Naive B cell (primary cell): ENCODE measurements at regions not wholly inside any gene's neighbourhood (a gene's known extent, or its start where the extent isn't known, plus 50 kb on each side); places are given as distances from the start of the nearest gene placed in this dataset.

ENCODE experiments used
- ATAC-seq, 2 donors: fragments of 150-1000 bp; cut with Tn5 transposase; 2 replicates each; pipeline ENCODE4 v1.10.0; 2021; ENCODE audit warnings: low read depth in 2 of 2, mild to moderate bottlenecking in 2 of 2, moderate library complexity in 2 of 2
- DNase-seq: peaks from one replicate; pipeline ENCODE4 v3.0.0; 2022
- H3K27ac Mint-ChIP-seq, 6 donors: one replicate each; pipeline ENCODE4 v1.8.0; 2020 to 2022; ENCODE audit warnings: mild to moderate bottlenecking in 6 of 6, mixed read lengths in 6 of 6, moderate library complexity in 5 of 6, inconsistent platforms in 2 of 6
- H3K27me3 Mint-ChIP-seq, 3 donors: one replicate each; pipeline ENCODE4 v1.8.0; 2021 to 2022; ENCODE audit warnings: mixed read lengths in 3 of 3, mild to moderate bottlenecking in 1 of 3
- H3K36me3 Mint-ChIP-seq, 2 donors: one replicate each; pipeline ENCODE4 v1.8.0; 2020 to 2022; ENCODE audit warnings: mixed read lengths in 2 of 2, inconsistent platforms in 1 of 2, mild to moderate bottlenecking in 1 of 2
- H3K4me1 Mint-ChIP-seq, 3 donors: one replicate each; pipeline ENCODE4 v1.8.0; 2020 to 2022; ENCODE audit warnings: mixed read lengths in 3 of 3, inconsistent platforms in 1 of 3, mild to moderate bottlenecking in 1 of 3, moderate library complexity in 1 of 3
- H3K4me3 Mint-ChIP-seq, 8 donors: one replicate each; pipeline ENCODE4 v1.8.0; 2020 to 2022; ENCODE audit warnings: mild to moderate bottlenecking in 8 of 8, mixed read lengths in 8 of 8, moderate library complexity in 8 of 8, inconsistent platforms in 2 of 8
- H3K9me3 Mint-ChIP-seq, 7 donors: one replicate each; pipeline ENCODE4 v1.8.0; 2020 to 2022; ENCODE audit warnings: mixed read lengths in 7 of 7, mild to moderate bottlenecking in 5 of 7, inconsistent platforms in 2 of 7, moderate library complexity in 1 of 7

DNA sequence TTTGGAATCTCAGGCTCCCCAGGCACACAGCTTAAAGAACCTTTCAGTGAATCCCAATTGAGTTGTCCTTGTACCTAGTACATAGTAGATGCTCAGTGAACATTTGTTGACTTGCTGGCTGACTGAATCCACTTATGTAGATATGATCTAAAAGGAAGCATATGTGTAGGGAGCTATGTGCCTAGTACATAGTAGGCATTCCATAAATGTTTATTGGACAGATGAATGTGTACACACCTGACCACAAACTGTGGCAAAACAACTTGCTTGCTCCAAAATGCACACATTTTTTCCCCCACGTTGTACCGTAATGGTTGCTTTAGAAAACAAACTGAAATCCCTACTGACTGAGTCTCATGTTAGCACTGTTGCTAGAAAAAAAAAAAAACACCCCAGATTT, 80.2 kb upstream of the IL12B start:
- Mint-ChIP-seq H3K27me3 (peaks cover 0 to 10% (median 0%) of the 10 kb centered on the region in 3 donors), H3K27ac (no peak overlapping the region), H3K4me1 (peaks cover 0 to 10% (median 0%) of the 10 kb centered on the region in 3 donors), H3K4me3 (no peak overlapping the region), H3K9me3 (no peaks in the 10 kb centered on the region), H3K36me3 (no peaks in the 10 kb centered on the region)
- no peak for DNase-seq
- no peak for ATAC-seq

GRCh38 chr5:159411115-159411514, 80.8 kb upstream of the IL12B start:
- ATAC-seq (no peak), DNase-seq (no peak)
- Mint-ChIP-seq H3K27ac (peak overlapping the region in 1 of 6 donors; percentile 65), H3K9me3 (no peaks in the 10 kb centered on the region), H3K4me3 (no peak overlapping the region), H3K36me3 (no peaks in the 10 kb centered on the region), H3K4me1 (peaks cover 0 to 7% (median 0%) of the 10 kb centered on the region in 3 donors), H3K27me3 (peaks cover 0 to 10% (median 0%) of the 10 kb centered on the region in 3 donors)

DNA sequence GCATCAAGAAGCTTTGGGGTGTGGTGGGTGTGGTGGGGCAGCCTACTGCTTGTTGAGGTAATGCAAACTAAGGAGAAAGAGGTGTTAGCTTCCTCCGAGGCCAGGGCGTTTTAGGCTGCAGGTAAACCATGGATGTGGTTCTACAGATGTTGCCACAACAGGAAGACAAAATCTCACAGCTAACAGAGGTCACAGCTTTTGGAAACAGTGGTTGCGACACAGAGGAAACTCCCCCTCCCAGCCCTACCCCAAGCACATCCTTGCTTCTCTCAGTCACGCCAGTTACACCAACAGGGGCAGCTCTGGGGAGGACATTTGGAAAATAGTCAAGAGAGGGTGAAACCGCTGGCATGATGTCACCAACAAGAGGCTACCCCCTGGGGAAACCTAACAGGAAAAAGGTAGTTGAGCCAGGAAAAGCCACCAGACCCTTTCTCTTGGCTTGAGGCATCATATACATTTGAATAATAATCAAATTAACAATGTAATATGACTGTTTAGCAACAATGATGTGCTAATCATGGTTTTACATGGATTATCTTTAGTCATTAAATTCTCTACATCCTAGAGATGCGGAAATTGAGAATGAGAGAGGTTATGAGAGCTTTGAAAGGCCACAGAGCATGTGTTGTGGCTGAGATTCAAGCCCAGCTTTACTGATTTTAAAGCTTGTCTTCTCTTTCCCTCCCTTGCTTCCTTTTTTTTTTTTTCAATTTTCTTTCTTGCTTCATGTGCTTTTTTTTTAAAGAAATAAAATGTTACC, 82.2 kb upstream of the IL12B start:
- peaks cover 0 to 10% (median 0%) of the 10 kb centered on the region in 3 donors for H3K27me3 Mint-ChIP-seq
- ATAC-seq, result peak; percentile 45 to 66
- H3K4me3 Mint-ChIP-seq, result no peak overlapping the region
- DNase-seq, result no peak
- H3K27ac Mint-ChIP-seq, result peak overlapping the region in 3 of 6 donors; percentile 7 to 75 (median 65)
- H3K36me3 Mint-ChIP-seq, result no peaks in the 10 kb centered on the region
- no peaks in the 10 kb centered on the region for H3K9me3 Mint-ChIP-seq
- peaks cover 0 to 7% (median 0%) of the 10 kb centered on the region in 3 donors for H3K4me1 Mint-ChIP-seq

DNA sequence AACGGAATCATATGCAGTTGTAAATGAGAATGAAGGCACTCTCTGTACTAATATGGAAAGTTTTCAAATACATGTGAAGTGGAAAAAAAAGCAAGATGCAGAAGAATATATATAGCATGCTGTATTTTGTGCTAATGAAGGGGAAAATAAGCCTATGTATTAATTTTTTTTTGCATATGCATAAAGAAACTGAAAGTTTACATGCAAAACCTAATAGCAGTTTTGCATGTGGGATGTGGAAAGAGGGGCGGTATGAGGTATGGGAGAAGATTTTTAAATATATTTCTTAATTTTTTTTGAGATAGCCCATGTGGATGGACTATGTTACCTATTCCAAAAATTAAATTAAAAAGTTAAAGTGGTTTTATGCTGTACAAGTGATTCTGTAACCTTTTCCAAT, 83.7 kb upstream of the IL12B start:
- DNase-seq (no peak), ATAC-seq (peak in 1 of 2 donors; percentile 28)
- Mint-ChIP-seq H3K36me3 (no peaks in the 10 kb centered on the region), H3K9me3 (no peaks in the 10 kb centered on the region), H3K27me3 (peaks cover 0 to 10% (median 0%) of the 10 kb centered on the region in 3 donors), H3K27ac (no peak overlapping the region), H3K4me1 (peaks cover 0 to 7% (median 0%) of the 10 kb centered on the region in 3 donors), H3K4me3 (no peak overlapping the region)

DNA sequence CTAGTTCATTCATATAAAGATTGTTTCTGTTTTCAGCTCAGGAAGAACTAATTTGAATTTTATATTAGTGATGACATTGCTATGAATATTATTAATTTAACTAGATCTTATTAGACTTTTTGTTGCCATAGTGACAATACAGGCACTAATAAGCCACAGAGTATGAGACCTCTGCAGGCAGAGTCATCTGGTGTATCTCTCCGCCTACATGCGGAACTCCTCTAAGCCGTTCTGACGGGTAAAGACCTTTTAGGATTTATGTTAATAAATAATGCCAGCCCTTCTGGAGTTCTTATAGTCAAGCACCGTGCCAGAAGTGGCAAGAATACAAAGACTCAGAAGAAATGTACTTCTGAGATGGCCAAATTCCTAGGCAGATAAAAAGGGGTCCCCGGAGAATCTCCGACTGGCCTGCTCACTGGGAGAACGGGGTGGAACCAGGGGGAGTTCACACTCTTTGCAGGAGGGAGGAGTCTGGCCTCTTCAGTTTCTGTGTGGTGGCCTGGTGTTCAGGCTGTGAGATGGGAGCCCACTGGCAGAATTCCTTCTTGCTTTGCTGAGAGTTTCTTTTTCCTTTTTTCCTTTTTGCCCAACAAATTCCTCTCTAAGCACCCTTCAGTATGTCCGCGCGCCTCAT, 85.1 kb upstream of the IL12B start:
- Mint-ChIP-seq H3K36me3 (no peaks in the 10 kb centered on the region), H3K4me1 (peaks cover 0 to 7% (median 0%) of the 10 kb centered on the region in 3 donors), H3K27me3 (peaks cover 0 to 9% (median 0%) of the 10 kb centered on the region in 3 donors), H3K9me3 (no peaks in the 10 kb centered on the region), H3K27ac (peak overlapping the region in 1 of 6 donors; percentile 4), H3K4me3 (no peak overlapping the region)
- DNase-seq (no peak), ATAC-seq (peak in 1 of 2 donors; percentile 48)

- ATAC-seq, result no peak
Measured at GRCh38 chr5:159416438-159416837, 86.2 kb upstream of the IL12B start.

DNA sequence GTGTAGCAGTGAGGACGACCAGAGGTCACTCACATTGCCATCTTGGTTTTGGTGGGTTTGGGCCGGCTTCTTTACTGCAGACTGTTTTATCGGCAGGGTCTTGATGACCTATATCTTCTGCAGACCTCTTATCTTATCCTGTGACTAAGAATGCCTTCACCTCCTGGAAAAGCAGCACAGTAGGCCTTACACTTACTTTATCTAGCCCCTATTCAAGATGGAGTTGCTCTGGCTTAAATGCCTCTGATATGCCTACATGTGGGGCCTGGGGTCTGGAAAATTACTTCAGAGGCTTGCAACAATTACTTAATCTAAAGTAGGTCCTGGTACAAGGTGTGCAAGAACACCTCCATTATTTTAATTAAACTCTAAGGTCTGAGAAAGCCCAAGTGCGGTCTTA, 86.9 kb upstream of the IL12B start:
- peaks cover 0 to 4% (median 0%) of the 10 kb centered on the region in 3 donors for H3K4me1 Mint-ChIP-seq
- no peak overlapping the region for H3K4me3 Mint-ChIP-seq
- no peak for DNase-seq
- ATAC-seq, result no peak
- no peaks in the 10 kb centered on the region for H3K9me3 Mint-ChIP-seq
- peak overlapping the region in 1 of 6 donors; percentile 10 for H3K27ac Mint-ChIP-seq
- no peaks in the 10 kb centered on the region for H3K36me3 Mint-ChIP-seq
- H3K27me3 Mint-ChIP-seq, result no peaks in the 10 kb centered on the region

More at GRCh38 chr5:159416438-159416837, 86.2 kb upstream of the IL12B start:
- DNase-seq, result no peak
- Mint-ChIP-seq H3K27me3 (no peaks in the 10 kb centered on the region), H3K4me1 (peaks cover 0 to 7% (median 0%) of the 10 kb centered on the region in 3 donors), H3K4me3 (no peak overlapping the region), H3K9me3 (no peaks in the 10 kb centered on the region), H3K27ac (no peak overlapping the region), H3K36me3 (no peaks in the 10 kb centered on the region)

GRCh38 chr5:159419576-159419975, 89.3 kb upstream of the IL12B start:
- H3K4me3 Mint-ChIP-seq, result no peak overlapping the region
- no peaks in the 10 kb centered on the region for H3K27me3 Mint-ChIP-seq
- DNase-seq, result no peak
- H3K4me1 Mint-ChIP-seq, result no peaks in the 10 kb centered on the region
- H3K36me3 Mint-ChIP-seq, result no peaks in the 10 kb centered on the region
- H3K27ac Mint-ChIP-seq, result no peak overlapping the region
- no peak for ATAC-seq
- H3K9me3 Mint-ChIP-seq, result no peaks in the 10 kb centered on the region

DNA sequence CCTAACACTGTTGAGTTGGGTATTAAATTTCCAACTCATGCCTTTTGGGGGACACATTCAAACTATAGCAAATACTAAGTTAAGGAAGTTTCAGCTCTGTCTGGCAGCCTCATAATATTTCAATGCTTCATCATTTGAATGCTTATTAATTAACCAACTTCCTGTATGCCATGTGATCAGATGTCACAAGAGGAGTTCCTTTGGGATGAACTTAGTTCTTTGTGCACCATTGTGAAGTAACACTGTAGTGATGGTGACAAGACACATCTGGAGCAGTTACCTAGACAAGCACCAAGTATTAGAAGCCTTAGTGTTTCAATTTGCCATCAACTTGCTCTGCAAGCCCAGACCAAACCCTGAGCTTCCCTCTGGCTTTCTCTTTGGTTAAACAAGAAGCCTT, 90.7 kb upstream of the IL12B start:
- no peak overlapping the region for H3K4me3 Mint-ChIP-seq
- H3K9me3 Mint-ChIP-seq, result no peaks in the 10 kb centered on the region
- no peaks in the 10 kb centered on the region for H3K27me3 Mint-ChIP-seq
- no peaks in the 10 kb centered on the region for H3K36me3 Mint-ChIP-seq
- DNase-seq (no peak), ATAC-seq (no peak)
- no peaks in the 10 kb centered on the region for H3K4me1 Mint-ChIP-seq
- H3K27ac Mint-ChIP-seq, result no peak overlapping the region

- ATAC-seq (no peak), DNase-seq (no peak)
- no peaks in the 10 kb centered on the region for H3K36me3 Mint-ChIP-seq
- H3K27ac Mint-ChIP-seq, result no peak overlapping the region
- no peaks in the 10 kb centered on the region for H3K9me3 Mint-ChIP-seq
- H3K4me1 Mint-ChIP-seq, result peaks cover 4 to 13% (median 9%) of the 10 kb centered on the region in 3 donors
- H3K4me3 Mint-ChIP-seq, result no peak overlapping the region
- no peaks in the 10 kb centered on the region for H3K27me3 Mint-ChIP-seq
Measured at GRCh38 chr5:159422361-159422760, 92.1 kb upstream of the IL12B start.

GRCh38 chr5:159422910-159423309, 92.6 kb upstream of the IL12B start:
- ATAC-seq (no peak), DNase-seq (no peak)
- no peak overlapping the region for H3K27ac Mint-ChIP-seq
- peaks cover 9 to 18% (median 13%) of the 10 kb centered on the region in 3 donors for H3K4me1 Mint-ChIP-seq
- H3K4me3 Mint-ChIP-seq, result no peak overlapping the region
- H3K36me3 Mint-ChIP-seq, result no peaks in the 10 kb centered on the region
- no peaks in the 10 kb centered on the region for H3K27me3 Mint-ChIP-seq
- no peaks in the 10 kb centered on the region for H3K9me3 Mint-ChIP-seq

DNA sequence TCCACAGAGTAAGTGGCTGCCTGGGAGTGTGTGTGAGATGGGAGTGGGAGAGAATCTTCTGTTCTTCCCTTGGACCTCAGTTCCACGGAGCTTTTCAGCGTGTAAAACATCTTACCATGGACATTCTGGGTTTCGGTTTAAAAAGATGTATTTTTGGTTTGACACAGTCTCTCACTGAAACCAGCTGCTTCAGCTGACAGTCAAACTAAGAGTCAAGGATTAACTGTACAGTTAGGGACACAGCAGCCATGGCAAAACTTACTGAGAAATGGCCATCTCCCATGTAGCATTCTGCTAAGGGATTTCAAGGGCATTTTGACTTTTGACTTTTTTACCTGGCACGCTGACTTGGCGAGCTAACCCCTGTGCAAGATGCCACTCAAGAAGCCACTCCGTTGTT, 93.8 kb upstream of the IL12B start:
- DNase-seq (no peak), ATAC-seq (no peak)
- H3K27me3 Mint-ChIP-seq, result no peaks in the 10 kb centered on the region
- H3K4me3 Mint-ChIP-seq, result no peak overlapping the region
- no peaks in the 10 kb centered on the region for H3K9me3 Mint-ChIP-seq
- H3K36me3 Mint-ChIP-seq, result no peaks in the 10 kb centered on the region
- H3K4me1 Mint-ChIP-seq, result peaks cover 13 to 27% (median 16%) of the 10 kb centered on the region in 3 donors
- no peak overlapping the region for H3K27ac Mint-ChIP-seq

GRCh38 chr5:159426694-159427093, 96.4 kb upstream of the IL12B start:
- no peak overlapping the region for H3K4me3 Mint-ChIP-seq
- peak overlapping the region in 2 of 6 donors; percentile 78 for H3K27ac Mint-ChIP-seq
- H3K27me3 Mint-ChIP-seq, result no peaks in the 10 kb centered on the region
- H3K4me1 Mint-ChIP-seq, result peaks cover 13 to 28% (median 18%) of the 10 kb centered on the region in 3 donors
- peaks cover 0 to 2% (median 0%) of the 10 kb centered on the region in 7 donors for H3K9me3 Mint-ChIP-seq
- DNase-seq, result no peak
- no peak for ATAC-seq
- H3K36me3 Mint-ChIP-seq, result no peaks in the 10 kb centered on the region
